ENCODE measurements at regions not wholly inside any gene's neighbourhood (a gene's known extent, or its start where the extent isn't known, plus 50 kb on each side); places are given as distances from the start of the nearest gene placed in this dataset.

GRCh38 chr19:23521471-23521870 lies 126.2 kb upstream of the ZNF91 start:
- TF ChIP-seq CTCF (IDR thresholded peaks at IDR 0.05) (no peak), POLR2A (IDR thresholded peaks at IDR 0.05) (no peak)
